Mammary epithelial cell (primary cell): ENCODE measurements at regions not wholly inside any gene's neighbourhood (a gene's known extent, or its start where the extent isn't known, plus 50 kb on each side); places are given as distances from the start of the nearest gene placed in this dataset.

Source experiments
- CTCF ChIP-seq, 2 donors: IDR thresholded peaks in 1 of 2; conservative IDR thresholded peaks in 1 of 2; 2 replicates each; pipeline ENCODE4 v1.5.1; 2011 to 2012; ENCODE audit warnings: inconsistent platforms in 2 of 2, low read length in 2 of 2, mild to moderate bottlenecking in 2 of 2, control low read depth in 1 of 2, low read depth in 1 of 2; ENCODE audit not compliant: insufficient read depth in 1 of 2; ENCODE audit errors: extremely low read depth in 1 of 2
- EZH2 ChIP-seq: IDR thresholded peaks from 2 replicates; pipeline ENCODE4 v1.6.1; 2012; ENCODE audit warnings: low read length, inconsistent platforms, borderline replicate concordance

- TF ChIP-seq CTCF (conservative IDR thresholded peaks at IDR 0.05 in 1 of 2, IDR thresholded peaks at IDR 0.05 in 1 of 2; ENCODE audit: extremely low read depth in 1 of 2, insufficient read depth in 1 of 2, low read depth in 1 of 2, low read length in 2 of 2) (no peak), EZH2 (no peak)
These were observed 398.4 kb downstream of the METTL4 start for GRCh38 chr18:2172881-2173280.
